ENCODE measurements at regions not wholly inside any gene's neighbourhood (a gene's known extent, or its start where the extent isn't known, plus 50 kb on each side); places are given as distances from the start of the nearest gene placed in this dataset.

- WGBS (ENCODE audit: insufficient coverage, low coverage, missing lambda C conversion rate): 48% methylated on average over 3 of the region's 3 CpGs
- Histone ChIP-seq H3K4me1 (replicated peaks in 1 of 2; ENCODE audit: control insufficient read depth in 2 of 2, insufficient read depth in 2 of 2, low read length in 2 of 2) (no peaks in the 10 kb centered on the region; a peak in 2 of 5 replicates), H3K36me3 (ENCODE audit: control insufficient read depth, insufficient read depth, low read length) (no peaks in the 10 kb centered on the region), H3K4me3 (no peak overlapping the region), H3K27ac (ENCODE audit: extremely low read depth, low read depth, low read length) (no peak overlapping the region), H3K9me3 (replicated peaks; ENCODE audit: control insufficient read depth, insufficient read depth, low read depth, low read length) (no peaks in the 10 kb centered on the region), H3K9me1 (ENCODE audit: control insufficient read depth, insufficient read depth, low read length) (no peaks in the 10 kb centered on the region), H2AFZ (ENCODE audit: low read depth, low read length) (no peak overlapping the region), H3K79me2 (ENCODE audit: control insufficient read depth, insufficient read depth, low read length) (no peaks in the 10 kb centered on the region), H3K9ac (ENCODE audit: insufficient read depth in 1 of 2, low read depth in 2 of 2, low read length in 2 of 2) (no peak overlapping the region; a peak in 1 of 4 replicates), H3K27me3 (ENCODE audit: control insufficient read depth in 2 of 2, insufficient read depth in 2 of 2, low read length in 2 of 2) (peaks cover 10 to 38% of the 10 kb centered on the region in 2 experiments; a peak in 4 of 5 replicates), H4K20me1 (replicated peaks; ENCODE audit: control insufficient read depth, insufficient read depth, low read length) (no peaks in the 10 kb centered on the region), H3K4me2 (ENCODE audit: insufficient read depth, low read length) (no peak overlapping the region)
- ChIA-PET CTCF (ENCODE audit: low intra/inter-chr PET ratio) (no interaction called here), POLR2A (interaction anchor here (0.6 to 1.6 kb wide), 3 partner anchors 432 to 671 kb away, joined by 3 to 10 read pairs (median 4); partner anchors contain the start of gene DNAJC21)
- TF ChIP-seq ARID1B (IDR thresholded peaks at IDR 0.05) (no peak), HIVEP1 (CRISPR knock-in tag; IDR thresholded peaks at IDR 0.05) (no peak), ZBED1 (IDR thresholded peaks at IDR 0.05) (no peak), ASH1L (IDR thresholded peaks at IDR 0.05; ENCODE audit: borderline replicate concordance, low read depth, partially characterized antibody) (no peak), KDM4B (IDR thresholded peaks at IDR 0.05; ENCODE audit: borderline replicate concordance in 2 of 2, low read depth in 1 of 2) (no peak), HDGF (IDR thresholded peaks at IDR 0.05) (no peak), STAT5A (IDR thresholded peaks at IDR 0.05; ENCODE audit: borderline replicate concordance, low read length) (no peak), ZNF197 (CRISPR knock-in tag; IDR thresholded peaks at IDR 0.05; ENCODE audit: low read depth) (no peak), ZKSCAN3 (CRISPR knock-in tag; IDR thresholded peaks at IDR 0.05) (no peak), CREB3L1 (IDR thresholded peaks at IDR 0.05; ENCODE audit: borderline replicate concordance, low read depth) (no peak), CREB5 (CRISPR knock-in tag; IDR thresholded peaks at IDR 0.05) (no peak), SMARCA5 (IDR thresholded peaks at IDR 0.05) (no peak), GTF2A2 (tag; IDR thresholded peaks at IDR 0.05) (no peak), TOE1 (IDR thresholded peaks at IDR 0.05; ENCODE audit: borderline replicate concordance) (no peak), TOE1 (CRISPR knock-in tag; IDR thresholded peaks at IDR 0.05; ENCODE audit: borderline replicate concordance, low read depth) (no peak), SUPT5H (IDR thresholded peaks at IDR 0.05) (no peak), DNMT1 (IDR thresholded peaks at IDR 0.05) (no peak), U2AF2 (optimal IDR thresholded peaks at IDR 0.05; ENCODE audit: low read depth, low read length) (no peak)
- no peak for DNase-seq (ENCODE audit: extremely low read depth in 1 of 4, low spot score in 3 of 4)
- in situ Hi-C loops (cut with MboI) (loop anchor here (25.0 kb wide), 1 partner anchor 690 kb away; no protein-coding TSS in a partner anchor), intact Hi-C loops (cut with micrococcal nuclease) (no loop called here)
- no peak for FAIRE-seq
- no TSS peak for BruUV-seq (replicated peaks)
- ATAC-seq: no peak
Measured at GRCh38 chr5:34497470-34497808, 158.7 kb upstream of the RAI14 start.

All from K562 (cell line).